Sigmoid colon (tissue), 4 donors: ENCODE measurements at regions not wholly inside any gene's neighbourhood (a gene's known extent, or its start where the extent isn't known, plus 50 kb on each side); places are given as distances from the start of the nearest gene placed in this dataset.

Experiments
- CTCF ChIP-seq, 4 experiments: fragments of 450-650 bp in 3 of 4; fragments of 200-600 bp in 1 of 4; IDR thresholded peaks; one replicate each; pipeline ENCODE4 v1.5.1; 2016 to 2019; ENCODE audit warnings: antibody characterized with exemption in 4 of 4, mild to moderate bottlenecking in 3 of 4, moderate library complexity in 2 of 4
- POLR2AphosphoS5 ChIP-seq, 4 donors: sonication (generic); formaldehyde crosslinking; IDR thresholded peaks; one replicate each; pipeline ENCODE4 v1.6.1; 2017; ENCODE audit warnings: antibody characterized with exemption in 4 of 4

GRCh38 chr4:121217351-121217750 is 53.2 kb upstream of the TNIP3 start:
- TF ChIP-seq POLR2AphosphoS5 (IDR thresholded peaks at IDR 0.05) (no peak), CTCF (IDR thresholded peaks at IDR 0.05) (no peak)
